GM12864 (cell line): ENCODE measurements at regions not wholly inside any gene's neighbourhood (a gene's known extent, or its start where the extent isn't known, plus 50 kb on each side); places are given as distances from the start of the nearest gene placed in this dataset.
"Not testable (repeated sequence)": the region's sequence is repeated elsewhere in the genome, so short reads cannot be mapped to it uniquely, and the experiment has no call there.

Source experiments
- DNase-seq: peaks from one replicate; pipeline ENCODE4 v3.0.0-alpha.2; 2011; ENCODE audit warnings: low read depth
- H3K4me3 ChIP-seq: 2 replicates; pipeline ENCODE4 v1.5.1; 2011; ENCODE audit warnings: mild to moderate bottlenecking, low read depth, low read length, control low read depth
- TF ChIP-seq, protein P1 (sequence below): IDR thresholded peaks from 2 replicates; pipeline ENCODE4 v1.5.1; 2011; ENCODE audit warnings: low read depth, mild to moderate bottlenecking, moderate library complexity, low read length, control low read depth, inconsistent platforms; ENCODE audit errors: missing control alignments

DNA sequence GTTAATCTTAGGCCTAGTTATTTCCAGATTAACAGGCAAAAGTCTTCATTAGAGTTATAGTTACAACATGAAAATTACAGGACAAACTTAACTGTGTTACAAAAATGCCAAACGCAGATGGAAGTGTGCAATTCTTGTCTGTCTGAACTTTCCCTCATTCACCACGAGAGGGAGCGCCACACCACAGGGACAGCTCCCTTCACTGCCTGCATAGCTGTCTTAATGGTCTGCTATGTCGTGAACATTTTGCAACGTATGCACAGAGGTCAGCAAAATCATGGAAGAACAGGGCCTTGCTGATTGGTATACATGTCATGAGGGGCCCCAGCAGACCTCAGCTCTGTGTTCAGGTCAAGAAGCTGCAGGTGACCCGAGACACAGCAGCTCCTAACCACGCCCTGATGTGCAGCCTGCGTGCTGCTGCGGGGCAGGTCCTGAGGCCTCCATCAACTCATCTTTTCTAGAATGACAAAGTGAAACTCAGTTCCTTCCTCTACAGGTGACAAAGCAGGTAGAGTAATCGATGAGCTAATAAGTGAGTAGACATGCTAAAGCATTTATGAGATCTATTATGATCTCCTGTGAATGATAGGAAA, 78.8 kb upstream of the ATP8B1 start:
- H3K4me3 ChIP-seq, result no peak overlapping the region
- TF ChIP-seq, protein P1, sequence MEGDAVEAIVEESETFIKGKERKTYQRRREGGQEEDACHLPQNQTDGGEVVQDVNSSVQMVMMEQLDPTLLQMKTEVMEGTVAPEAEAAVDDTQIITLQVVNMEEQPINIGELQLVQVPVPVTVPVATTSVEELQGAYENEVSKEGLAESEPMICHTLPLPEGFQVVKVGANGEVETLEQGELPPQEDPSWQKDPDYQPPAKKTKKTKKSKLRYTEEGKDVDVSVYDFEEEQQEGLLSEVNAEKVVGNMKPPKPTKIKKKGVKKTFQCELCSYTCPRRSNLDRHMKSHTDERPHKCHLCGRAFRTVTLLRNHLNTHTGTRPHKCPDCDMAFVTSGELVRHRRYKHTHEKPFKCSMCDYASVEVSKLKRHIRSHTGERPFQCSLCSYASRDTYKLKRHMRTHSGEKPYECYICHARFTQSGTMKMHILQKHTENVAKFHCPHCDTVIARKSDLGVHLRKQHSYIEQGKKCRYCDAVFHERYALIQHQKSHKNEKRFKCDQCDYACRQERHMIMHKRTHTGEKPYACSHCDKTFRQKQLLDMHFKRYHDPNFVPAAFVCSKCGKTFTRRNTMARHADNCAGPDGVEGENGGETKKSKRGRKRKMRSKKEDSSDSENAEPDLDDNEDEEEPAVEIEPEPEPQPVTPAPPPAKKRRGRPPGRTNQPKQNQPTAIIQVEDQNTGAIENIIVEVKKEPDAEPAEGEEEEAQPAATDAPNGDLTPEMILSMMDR, result peak; percentile 95
- DNase-seq, result peak; percentile 43

DNA sequence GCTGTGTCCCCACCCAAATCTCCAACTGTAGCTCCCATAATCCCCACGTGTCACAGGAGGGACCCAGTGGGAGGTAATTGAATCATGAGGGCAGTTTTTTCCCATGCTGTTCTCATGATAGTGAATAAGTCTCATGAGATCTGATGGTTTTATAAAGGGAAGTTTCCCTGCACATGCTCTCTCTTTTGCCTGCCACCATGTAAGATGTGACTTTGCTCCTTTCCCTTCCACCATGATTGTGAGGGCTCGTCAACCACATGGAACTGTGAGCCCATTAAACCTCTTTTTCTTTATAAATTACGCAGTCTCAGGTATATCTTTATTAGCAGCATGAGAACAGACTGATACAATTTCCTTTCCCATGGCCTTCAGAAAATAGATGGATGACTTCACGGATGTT, 76.8 kb upstream of the ATP8B1 start:
- H3K4me3 ChIP-seq, DNase-seq: not testable (repeated sequence)

DNA sequence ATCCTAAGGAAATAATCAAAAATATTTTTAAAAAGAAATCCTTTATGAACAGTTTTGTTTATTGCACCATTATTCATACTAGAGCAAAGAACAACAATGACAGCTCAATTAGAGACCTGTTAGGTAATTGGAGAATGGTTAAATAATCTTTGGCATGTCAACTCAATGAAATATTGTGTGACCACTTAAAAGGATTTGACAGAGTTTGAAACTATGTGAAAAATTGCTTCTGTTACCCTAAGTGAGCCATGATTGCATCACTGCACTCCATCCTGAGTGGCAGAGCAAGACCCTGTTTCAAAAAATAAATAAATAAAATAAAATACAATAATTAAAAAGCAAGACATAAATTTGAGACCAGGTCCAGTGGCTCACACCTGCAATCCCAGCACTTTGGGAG, 66.1 kb upstream of the ATP8B1 start:
- no peak overlapping the region for H3K4me3 ChIP-seq
- no peak for DNase-seq
- TF ChIP-seq, protein P1, result no peak

DNA sequence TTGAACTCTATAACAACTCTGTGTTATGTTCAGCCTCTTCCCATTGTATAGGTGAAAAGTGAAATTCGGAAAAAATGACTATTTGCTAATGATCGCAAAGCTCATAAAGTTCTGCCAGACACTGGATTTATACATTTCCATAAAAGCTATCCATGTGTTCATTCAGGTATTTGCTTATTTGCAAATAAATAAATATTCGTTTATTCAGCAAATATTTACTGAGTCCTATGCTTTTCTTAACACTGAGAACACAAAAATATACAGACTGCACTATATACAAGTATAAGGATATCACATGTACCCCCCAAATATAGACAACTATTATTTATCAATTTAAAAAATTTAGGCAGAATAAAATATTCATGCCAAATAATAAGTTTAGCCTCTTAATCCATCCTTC, 63.2 kb upstream of the ATP8B1 start:
- H3K4me3 ChIP-seq, result no peak overlapping the region
- no peak for DNase-seq
- TF ChIP-seq, protein P1, result no peak

DNA sequence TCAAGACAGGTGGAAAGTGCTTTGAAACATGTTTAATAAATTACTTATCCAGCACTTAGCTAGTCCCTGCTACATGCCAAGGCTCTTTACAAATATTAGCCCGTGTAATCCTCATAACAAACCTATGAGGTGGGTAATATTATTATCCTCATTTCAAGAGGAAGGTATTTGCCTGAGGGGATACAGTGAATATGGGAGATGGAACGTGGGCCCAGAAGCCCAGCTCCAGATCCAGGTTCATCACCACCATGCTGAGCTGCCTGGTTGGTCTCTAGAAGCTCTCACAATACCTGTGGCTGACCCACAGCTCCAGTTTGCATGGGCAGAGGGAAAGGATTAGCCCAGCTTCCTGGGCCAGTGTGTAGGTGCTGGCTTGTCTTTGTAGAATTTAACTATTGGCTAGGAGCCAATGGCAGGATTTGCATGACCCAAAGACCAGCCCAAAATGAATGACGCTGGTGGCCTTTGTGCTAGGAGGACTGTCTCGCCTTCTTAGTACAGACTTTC, 61.6 kb upstream of the ATP8B1 start:
- no peak for DNase-seq
- no peak overlapping the region for H3K4me3 ChIP-seq
- TF ChIP-seq, protein P1, result no peak

DNA sequence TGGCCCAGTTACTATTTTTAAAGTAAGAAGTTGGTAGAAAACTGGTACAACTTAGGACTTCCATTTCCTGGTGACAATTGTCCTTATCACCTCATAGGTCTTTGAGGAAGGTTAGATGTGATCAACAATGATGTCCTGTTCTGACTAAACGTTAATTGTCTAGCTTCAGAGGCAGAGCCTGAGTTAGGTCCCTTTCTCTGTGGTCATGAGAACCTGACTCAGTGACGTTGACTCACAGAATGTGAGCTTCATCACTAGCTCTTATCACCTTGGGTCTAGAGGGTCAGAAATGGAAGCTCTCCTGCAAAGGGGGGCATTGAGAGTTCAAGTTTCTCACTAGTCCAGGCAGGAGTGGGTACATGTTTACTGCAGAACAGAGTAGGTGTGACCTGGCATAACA, 60.6 kb upstream of the ATP8B1 start:
- TF ChIP-seq, protein P1, result no peak
- DNase-seq, result no peak
- H3K4me3 ChIP-seq, result no peak overlapping the region

DNA sequence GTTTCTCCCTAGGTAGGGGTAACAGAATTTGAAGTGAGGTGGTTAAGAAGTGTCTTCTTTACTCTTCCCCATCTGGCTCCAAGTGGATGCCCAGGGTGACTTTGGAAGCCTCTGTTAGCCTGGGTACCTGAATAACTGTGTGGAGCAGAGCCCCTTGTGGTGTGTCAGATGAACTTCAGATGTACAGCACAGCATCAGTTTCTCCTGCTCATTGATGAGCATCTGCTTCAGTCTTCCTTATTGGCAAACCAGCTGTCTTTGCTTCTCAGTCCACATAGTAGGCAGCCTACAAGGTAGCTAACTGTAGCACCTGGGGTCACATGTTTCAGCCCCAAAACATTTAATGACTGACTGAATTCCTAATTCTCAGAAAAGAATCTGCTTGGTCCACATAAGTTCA, 56.2 kb upstream of the ATP8B1 start:
- no peak for DNase-seq
- no peak overlapping the region for H3K4me3 ChIP-seq
- TF ChIP-seq, protein P1, result peak; percentile 82
